Endothelial cell (in vitro differentiated cells): ENCODE measurements at regions not wholly inside any gene's neighbourhood (a gene's known extent, or its start where the extent isn't known, plus 50 kb on each side); places are given as distances from the start of the nearest gene placed in this dataset.
"Not testable (repeated sequence)": the region's sequence is repeated elsewhere in the genome, so short reads cannot be mapped to it uniquely, and the experiment has no call there.

Experiments
- DNase-seq: peaks from one replicate; pipeline ENCODE4 v3.0.0; 2021; ENCODE audit warnings: low spot score
- H3K27ac Mint-ChIP-seq: one replicate; pipeline ENCODE4 v1.8.0; 2021; ENCODE audit warnings: mixed read lengths, inconsistent platforms; ENCODE audit not compliant: unreplicated experiment
- H3K27me3 Mint-ChIP-seq: one replicate; pipeline ENCODE4 v1.8.0; 2021; ENCODE audit warnings: mild to moderate bottlenecking, moderate library complexity, mixed read lengths, inconsistent platforms; ENCODE audit not compliant: unreplicated experiment
- H3K36me3 Mint-ChIP-seq: one replicate; pipeline ENCODE4 v1.8.0; 2021; ENCODE audit warnings: mild to moderate bottlenecking, low read depth, mixed read lengths, inconsistent platforms; ENCODE audit not compliant: unreplicated experiment
- H3K4me1 Mint-ChIP-seq: one replicate; pipeline ENCODE4 v1.8.0; 2021; ENCODE audit warnings: mild to moderate bottlenecking, mixed read lengths, inconsistent platforms; ENCODE audit not compliant: unreplicated experiment
- H3K4me3 Mint-ChIP-seq: one replicate; pipeline ENCODE4 v1.8.0; 2021; ENCODE audit warnings: mild to moderate bottlenecking, mixed read lengths, inconsistent platforms; ENCODE audit not compliant: unreplicated experiment
- H3K9me3 Mint-ChIP-seq: one replicate; pipeline ENCODE4 v1.8.0; 2021; ENCODE audit warnings: mixed read lengths, inconsistent platforms; ENCODE audit not compliant: unreplicated experiment
- CTCF ChIP-seq: fragments of 200-600 bp; sonication (generic); IDR thresholded peaks from one replicate; pipeline ENCODE4 v1.5.0; 2021; ENCODE audit warnings: antibody characterized with exemption; ENCODE audit not compliant: unreplicated experiment

- no peaks in the 10 kb centered on the region for H3K9me3 Mint-ChIP-seq
- H3K27ac Mint-ChIP-seq: no peak overlapping the region
- H3K4me3 Mint-ChIP-seq: no peak overlapping the region
- no peaks in the 10 kb centered on the region for H3K4me1 Mint-ChIP-seq
- peaks cover 1% of the 10 kb centered on the region for H3K27me3 Mint-ChIP-seq
- no peak for TF ChIP-seq CTCF
- no peak for DNase-seq
- H3K36me3 Mint-ChIP-seq: no peaks in the 10 kb centered on the region
Observed at GRCh38 chr9:71515626-71516025, 252.7 kb downstream of the CEMIP2 start.

GRCh38 chr9:71515107-71515506 is 253.2 kb downstream of the CEMIP2 start:
- no peak for TF ChIP-seq CTCF
- Mint-ChIP-seq H3K4me3 (no peak overlapping the region), H3K36me3 (no peaks in the 10 kb centered on the region), H3K27me3 (peaks cover 1% of the 10 kb centered on the region), H3K9me3 (no peaks in the 10 kb centered on the region), H3K27ac (no peak overlapping the region), H3K4me1 (no peaks in the 10 kb centered on the region)
- no peak for DNase-seq

GRCh38 chr9:71514344-71514975 is 253.9 kb downstream of the CEMIP2 start:
- no peak for TF ChIP-seq CTCF
- Mint-ChIP-seq H3K27me3 (peaks cover 1% of the 10 kb centered on the region), H3K4me3 (no peak overlapping the region), H3K9me3 (no peaks in the 10 kb centered on the region), H3K27ac (no peak overlapping the region), H3K4me1 (no peaks in the 10 kb centered on the region), H3K36me3 (no peaks in the 10 kb centered on the region)
- DNase-seq: no peak

- Mint-ChIP-seq H3K27me3 (peaks cover 1% of the 10 kb centered on the region), H3K4me1 (no peaks in the 10 kb centered on the region), H3K27ac (no peak overlapping the region), H3K9me3 (no peaks in the 10 kb centered on the region), H3K4me3 (no peak overlapping the region), H3K36me3 (no peaks in the 10 kb centered on the region)
- no peak for TF ChIP-seq CTCF
- DNase-seq: no peak
Observed at GRCh38 chr9:71509054-71509453, 259.3 kb downstream of the CEMIP2 start.

GRCh38 chr9:71508141-71508540 is 260.2 kb downstream of the CEMIP2 start:
- not testable (repeated sequence) for H3K4me1 Mint-ChIP-seq, H3K9me3 Mint-ChIP-seq, H3K27ac Mint-ChIP-seq, H3K36me3 Mint-ChIP-seq, DNase-seq, H3K4me3 Mint-ChIP-seq, H3K27me3 Mint-ChIP-seq
